GM19455 (cell line): ENCODE measurements at regions not wholly inside any gene's neighbourhood (a gene's known extent, or its start where the extent isn't known, plus 50 kb on each side); places are given as distances from the start of the nearest gene placed in this dataset.

Experiments
- ATAC-seq: cut with Tn5 transposase; IDR thresholded peaks from one replicate; pipeline ENCODE4 v1.9.1; 2021; ENCODE audit not compliant: unreplicated experiment

- no peak for ATAC-seq
These were observed 1047.3 kb downstream of the ADGRL2 start for GRCh38 chr1:82848043-82848442.

- ATAC-seq = no peak
These were observed 1045.1 kb downstream of the ADGRL2 start for GRCh38 chr1:82845866-82846265.

- no peak for ATAC-seq
These were observed 1044.4 kb downstream of the ADGRL2 start for GRCh38 chr1:82844911-82845827.

- ATAC-seq = no peak
These were observed 1043.7 kb downstream of the ADGRL2 start for GRCh38 chr1:82844447-82844846.

GRCh38 chr1:82843876-82844275 is 1043.1 kb downstream of the ADGRL2 start:
- ATAC-seq = no peak

GRCh38 chr1:82840192-82840591 is 1039.5 kb downstream of the ADGRL2 start:
- no peak for ATAC-seq

- ATAC-seq = no peak
These were observed 1037.2 kb downstream of the ADGRL2 start for GRCh38 chr1:82837766-82838465.

- ATAC-seq = no peak
These were observed 1036.4 kb downstream of the ADGRL2 start for GRCh38 chr1:82836973-82837680.

- ATAC-seq = no peak
These were observed 1035.7 kb downstream of the ADGRL2 start for GRCh38 chr1:82836213-82836972.

- no peak for ATAC-seq
These were observed 1030.1 kb downstream of the ADGRL2 start for GRCh38 chr1:82830690-82831380.

- ATAC-seq = no peak
These were observed 1028.8 kb downstream of the ADGRL2 start for GRCh38 chr1:82829527-82829926.

- ATAC-seq = no peak
These were observed 1023.1 kb downstream of the ADGRL2 start for GRCh38 chr1:82823876-82824275.

- ATAC-seq = no peak
These were observed 1020.1 kb downstream of the ADGRL2 start for GRCh38 chr1:82820816-82821215.

- no peak for ATAC-seq
These were observed 1018.5 kb downstream of the ADGRL2 start for GRCh38 chr1:82819234-82819633.

- no peak for ATAC-seq
These were observed 1017.9 kb downstream of the ADGRL2 start for GRCh38 chr1:82818586-82818985.

- no peak for ATAC-seq
These were observed 1012.7 kb downstream of the ADGRL2 start for GRCh38 chr1:82813386-82813785.

- ATAC-seq = no peak
These were observed 1009.9 kb downstream of the ADGRL2 start for GRCh38 chr1:82810601-82811000.

GRCh38 chr1:82807563-82807962 is 1006.8 kb downstream of the ADGRL2 start:
- no peak for ATAC-seq

- no peak for ATAC-seq
These were observed 1005.4 kb downstream of the ADGRL2 start for GRCh38 chr1:82806133-82806532.

GRCh38 chr1:82801176-82801575 is 1000.4 kb downstream of the ADGRL2 start:
- ATAC-seq = no peak
